Activated CD4-positive, alpha-beta memory T cell treated with anti-CD3 and anti-CD28 coated beads, Interleukin-2, amount 10 ng/mL, durations not matched to agents 7 days and 5 days (primary cell): ENCODE measurements at regions not wholly inside any gene's neighbourhood (a gene's known extent, or its start where the extent isn't known, plus 50 kb on each side); places are given as distances from the start of the nearest gene placed in this dataset.

ENCODE experiments used
- CTCF ChIA-PET: fragments of 350-600 bp; sonication (Branson Sonifier 250); formaldehyde crosslinking; loops from one replicate; lab custom pipeline; 2021; ENCODE audit warnings: antibody characterized with exemption, inconsistent platforms; lab: Charles Lee
- POLR2A ChIA-PET: fragments of 350-600 bp; sonication (Branson Sonifier 250); formaldehyde crosslinking; loops from one replicate; lab custom pipeline; 2021; ENCODE audit warnings: antibody characterized with exemption; lab: Charles Lee
- DNase-seq: peaks from one replicate; pipeline ENCODE4 v3.0.0-alpha.2; 2020
- H3K27ac Mint-ChIP-seq: one replicate; pipeline ENCODE4 v1.8.0; 2021; ENCODE audit warnings: mild to moderate bottlenecking, mixed read lengths
- H3K27me3 Mint-ChIP-seq: one replicate; pipeline ENCODE4 v1.8.0; 2021; ENCODE audit warnings: mixed read lengths
- H3K36me3 Mint-ChIP-seq: one replicate; pipeline ENCODE4 v1.8.0; 2021; ENCODE audit warnings: low read depth, mixed read lengths
- H3K4me1 Mint-ChIP-seq: one replicate; pipeline ENCODE4 v1.8.0; 2021; ENCODE audit warnings: mixed read lengths
- H3K4me3 Mint-ChIP-seq: one replicate; pipeline ENCODE4 v1.8.0; 2021; ENCODE audit warnings: mild to moderate bottlenecking, mixed read lengths
- H3K9me3 Mint-ChIP-seq: one replicate; pipeline ENCODE4 v1.8.0; 2021; ENCODE audit warnings: mixed read lengths

DNA sequence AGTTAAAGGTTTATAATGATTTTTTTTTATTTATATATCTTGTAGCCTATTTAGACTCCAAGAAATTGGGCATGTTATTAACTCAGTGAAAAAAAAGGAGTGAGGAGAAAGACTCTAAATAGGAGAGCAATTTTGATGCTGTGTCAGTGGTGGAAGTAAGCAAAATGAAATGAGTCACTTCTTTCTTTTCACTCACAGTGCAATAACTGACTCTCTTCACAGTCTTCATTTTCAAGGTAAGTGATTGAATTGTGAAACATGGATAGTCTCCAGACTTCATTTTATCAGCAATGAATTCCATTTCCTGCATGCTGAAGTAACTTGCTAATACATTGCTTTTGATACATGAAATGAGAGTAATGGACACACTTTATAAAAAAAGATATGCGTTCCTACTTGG lies 2271.5 kb downstream of the PCDH7 start:
- peaks cover 2% of the 10 kb centered on the region for H3K9me3 Mint-ChIP-seq
- H3K36me3 Mint-ChIP-seq: no peaks in the 10 kb centered on the region
- ChIA-PET POLR2A (no interaction called here), CTCF (no interaction called here)
- H3K4me3 Mint-ChIP-seq: no peak overlapping the region
- no peaks in the 10 kb centered on the region for H3K4me1 Mint-ChIP-seq
- H3K27ac Mint-ChIP-seq: no peak overlapping the region
- no peaks in the 10 kb centered on the region for H3K27me3 Mint-ChIP-seq
- no peak for DNase-seq

DNA sequence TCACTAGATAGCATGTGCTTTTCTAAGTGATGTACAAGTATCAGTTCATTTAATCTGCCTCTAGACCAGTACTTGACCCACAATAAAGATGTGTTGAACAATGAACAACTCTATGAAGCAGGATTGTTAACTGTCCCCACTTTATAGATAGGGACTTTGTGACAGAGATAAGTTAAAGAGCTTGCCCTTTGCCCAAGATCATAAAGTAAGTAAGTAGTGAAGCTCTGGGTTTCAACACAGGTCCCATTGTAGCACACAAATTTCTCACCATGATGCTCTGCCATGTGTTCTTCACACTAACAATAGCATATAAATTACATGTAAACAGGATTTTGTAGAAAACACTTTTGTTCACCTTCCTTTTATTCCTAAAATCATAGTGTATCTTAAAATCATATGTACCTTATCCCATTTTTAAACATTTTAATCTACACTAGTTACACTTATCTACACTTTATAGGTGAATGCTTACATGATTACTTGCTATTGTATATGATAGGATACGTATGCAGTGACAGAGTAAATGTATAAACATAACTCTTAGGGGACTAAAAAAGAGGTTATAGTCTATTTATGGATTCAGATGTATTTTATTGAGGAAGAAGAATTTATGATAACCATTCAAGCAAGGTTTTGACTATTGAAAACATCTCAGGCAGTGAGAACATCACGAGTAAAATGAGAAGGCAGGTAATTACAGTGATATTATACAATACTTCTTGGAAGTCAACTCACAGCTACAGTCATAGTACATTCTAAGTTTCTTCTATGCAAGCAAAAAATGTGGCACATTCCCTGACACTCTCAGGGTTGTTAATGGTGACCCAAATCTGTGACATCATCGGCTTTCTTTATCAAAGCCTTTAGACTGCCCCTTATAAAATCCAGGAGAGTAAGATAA lies 2275.1 kb downstream of the PCDH7 start:
- no peak overlapping the region for H3K4me3 Mint-ChIP-seq
- peaks cover 2% of the 10 kb centered on the region for H3K9me3 Mint-ChIP-seq
- no peaks in the 10 kb centered on the region for H3K36me3 Mint-ChIP-seq
- H3K4me1 Mint-ChIP-seq: no peaks in the 10 kb centered on the region
- no peak for DNase-seq
- POLR2A ChIA-PET: no interaction called here
- CTCF ChIA-PET: no interaction called here
- no peaks in the 10 kb centered on the region for H3K27me3 Mint-ChIP-seq
- no peak overlapping the region for H3K27ac Mint-ChIP-seq

DNA sequence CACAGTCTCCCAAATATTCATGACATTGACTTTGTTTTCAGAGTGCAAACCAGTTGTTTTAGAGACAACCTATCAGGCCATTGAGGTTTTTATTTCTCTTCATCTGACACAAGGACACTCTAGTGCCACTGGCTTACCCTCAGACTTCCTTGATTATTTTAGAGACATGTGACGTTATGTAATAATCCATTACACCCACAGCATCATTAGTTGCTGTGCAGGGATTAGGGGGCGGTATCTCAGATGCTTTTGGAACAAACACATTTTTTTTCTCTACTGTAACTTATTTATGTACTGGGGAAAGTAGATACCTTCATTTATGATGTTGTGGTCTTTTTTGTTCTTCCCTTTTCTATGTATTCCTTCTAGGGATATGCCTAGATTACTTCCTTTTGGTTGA lies 2293.1 kb downstream of the PCDH7 start:
- Mint-ChIP-seq H3K4me1 (no peaks in the 10 kb centered on the region), H3K9me3 (peaks cover 10% of the 10 kb centered on the region), H3K4me3 (no peak overlapping the region), H3K36me3 (no peaks in the 10 kb centered on the region), H3K27me3 (no peaks in the 10 kb centered on the region), H3K27ac (no peak overlapping the region)
- POLR2A ChIA-PET: no interaction called here
- CTCF ChIA-PET: no interaction called here
- DNase-seq: no peak

DNA sequence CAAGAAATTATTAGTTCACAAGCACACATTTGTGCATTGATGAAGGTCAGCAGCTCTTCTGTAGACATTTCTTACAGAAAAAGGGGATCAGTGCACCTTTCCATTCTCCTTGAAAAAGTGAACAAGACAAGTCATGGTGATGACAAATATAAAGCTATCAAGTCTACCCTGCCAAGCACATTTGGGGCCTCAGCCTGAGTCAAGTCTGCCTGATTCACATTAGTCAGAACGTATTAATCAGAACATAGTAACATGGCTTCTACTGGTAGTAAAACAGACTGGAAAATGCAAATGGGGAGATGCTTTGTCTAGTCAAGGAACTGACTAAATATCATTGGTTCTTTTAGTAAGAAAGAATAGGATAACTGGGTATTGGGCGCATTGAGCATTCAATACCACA lies 2305.1 kb downstream of the PCDH7 start:
- Mint-ChIP-seq H3K27me3 (no peaks in the 10 kb centered on the region), H3K4me3 (no peak overlapping the region), H3K27ac (no peak overlapping the region), H3K36me3 (no peaks in the 10 kb centered on the region), H3K9me3 (peaks cover 3% of the 10 kb centered on the region), H3K4me1 (no peaks in the 10 kb centered on the region)
- CTCF ChIA-PET: no interaction called here
- POLR2A ChIA-PET: no interaction called here
- DNase-seq: no peak

DNA sequence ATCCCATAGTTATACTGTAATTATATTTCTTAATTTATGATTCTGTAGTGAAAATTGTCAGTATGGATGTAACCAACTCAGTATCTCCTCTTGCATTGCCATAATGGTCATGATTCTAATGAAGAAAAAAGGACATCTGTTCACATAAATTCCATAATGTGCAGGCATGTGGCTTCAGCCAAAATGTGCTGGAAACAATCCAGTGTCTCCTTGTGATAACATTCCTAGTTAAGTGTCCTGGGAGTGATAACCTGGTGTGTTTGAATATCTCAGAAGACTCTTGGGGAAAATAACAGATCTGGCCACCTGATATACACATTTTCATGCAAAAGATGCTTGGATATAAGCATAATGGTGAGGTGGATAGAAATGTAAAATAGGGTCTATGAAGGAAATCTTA lies 2309.8 kb downstream of the PCDH7 start:
- no peaks in the 10 kb centered on the region for H3K4me1 Mint-ChIP-seq
- H3K27me3 Mint-ChIP-seq: no peaks in the 10 kb centered on the region
- ChIA-PET POLR2A (no interaction called here), CTCF (no interaction called here)
- no peaks in the 10 kb centered on the region for H3K36me3 Mint-ChIP-seq
- peaks cover 3% of the 10 kb centered on the region for H3K9me3 Mint-ChIP-seq
- DNase-seq: no peak
- H3K27ac Mint-ChIP-seq: no peak overlapping the region
- no peak overlapping the region for H3K4me3 Mint-ChIP-seq

DNA sequence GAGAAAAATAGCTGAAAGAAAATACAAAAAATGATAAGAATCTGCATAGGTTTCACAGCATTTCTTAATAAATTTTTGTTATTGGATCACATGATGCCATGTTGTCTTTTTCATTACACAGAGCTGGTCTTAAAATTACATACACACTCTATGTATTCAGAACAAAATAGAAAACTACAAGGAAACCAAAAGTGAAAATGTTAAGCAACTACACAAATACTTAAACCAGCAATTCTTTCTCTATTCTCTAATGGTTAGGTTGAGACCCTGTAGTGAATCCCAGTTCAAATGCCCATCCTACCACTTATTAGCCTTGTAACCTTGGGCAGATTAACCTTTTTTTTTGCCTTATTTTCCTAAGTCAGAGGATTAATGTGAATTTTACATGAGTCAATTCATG lies 2311.2 kb downstream of the PCDH7 start:
- no peaks in the 10 kb centered on the region for H3K4me1 Mint-ChIP-seq
- DNase-seq: no peak
- no peak overlapping the region for H3K4me3 Mint-ChIP-seq
- no peak overlapping the region for H3K27ac Mint-ChIP-seq
- H3K36me3 Mint-ChIP-seq: no peaks in the 10 kb centered on the region
- ChIA-PET CTCF (no interaction called here), POLR2A (no interaction called here)
- peaks cover 3% of the 10 kb centered on the region for H3K9me3 Mint-ChIP-seq
- no peaks in the 10 kb centered on the region for H3K27me3 Mint-ChIP-seq

DNA sequence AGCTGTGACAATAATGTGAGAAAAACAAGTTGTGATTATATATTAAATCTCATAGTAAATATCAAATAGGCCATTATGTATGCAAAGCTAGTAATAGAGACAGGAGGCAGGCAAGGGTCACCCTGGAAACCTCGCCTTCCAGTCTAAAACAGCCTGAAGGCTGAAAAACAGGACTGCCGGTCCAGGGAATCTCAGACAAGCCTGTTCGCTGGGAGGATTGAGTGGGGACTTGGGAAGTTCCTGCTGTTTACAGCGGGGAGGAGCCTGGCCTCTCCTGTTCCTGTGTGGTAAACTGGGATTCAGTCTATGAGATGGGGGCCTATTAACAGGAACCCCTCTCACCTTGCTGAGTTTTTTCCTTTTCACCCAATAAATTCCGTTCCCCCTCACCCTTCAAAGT lies 2317.3 kb downstream of the PCDH7 start:
- no peaks in the 10 kb centered on the region for H3K9me3 Mint-ChIP-seq
- H3K4me3 Mint-ChIP-seq: no peak overlapping the region
- ChIA-PET CTCF (no interaction called here), POLR2A (no interaction called here)
- H3K36me3 Mint-ChIP-seq: no peaks in the 10 kb centered on the region
- H3K4me1 Mint-ChIP-seq: no peaks in the 10 kb centered on the region
- H3K27ac Mint-ChIP-seq: no peak overlapping the region
- no peaks in the 10 kb centered on the region for H3K27me3 Mint-ChIP-seq
- DNase-seq: no peak

DNA sequence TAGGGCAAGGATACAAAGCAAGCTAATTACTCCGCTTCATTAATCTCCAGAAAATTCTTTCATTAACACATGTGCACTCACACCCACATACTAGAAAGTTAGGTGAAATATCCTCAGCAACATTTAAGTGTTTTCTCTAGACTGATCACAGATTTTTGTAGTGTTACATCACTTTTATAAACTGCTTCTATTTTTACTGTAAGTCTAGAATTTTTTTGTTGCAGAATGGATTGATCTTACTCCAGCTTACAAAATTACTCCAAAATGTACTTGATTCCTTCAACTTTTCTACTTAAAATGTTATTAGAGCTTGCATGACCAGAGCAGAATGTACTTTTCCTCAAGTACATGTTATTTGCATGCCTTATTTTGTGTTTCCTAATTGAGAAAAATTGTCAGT lies 2325.2 kb downstream of the PCDH7 start:
- no peak overlapping the region for H3K4me3 Mint-ChIP-seq
- POLR2A ChIA-PET: no interaction called here
- CTCF ChIA-PET: no interaction called here

DNA sequence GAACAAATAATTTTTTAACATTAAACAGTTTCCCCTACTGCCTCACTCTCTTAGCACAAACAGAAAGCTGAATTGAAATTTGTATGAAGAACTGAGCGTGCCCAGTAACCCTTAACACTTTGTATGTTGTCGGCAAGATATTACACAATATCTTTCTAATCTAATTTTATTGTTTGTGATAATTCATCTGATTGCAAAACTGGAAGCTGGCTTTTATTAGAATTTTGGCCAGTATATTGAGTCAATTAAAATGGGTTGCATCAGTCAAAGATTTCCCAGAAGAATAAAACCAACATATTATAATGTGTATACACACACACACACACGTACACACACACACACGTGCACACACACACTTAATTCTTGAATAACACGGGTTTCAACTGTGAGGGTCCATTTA lies 2332.1 kb downstream of the PCDH7 start:
- CTCF ChIA-PET: no interaction called here
- H3K9me3 Mint-ChIP-seq: peaks cover 6% of the 10 kb centered on the region
- no peaks in the 10 kb centered on the region for H3K4me1 Mint-ChIP-seq
- H3K27me3 Mint-ChIP-seq: no peaks in the 10 kb centered on the region
- POLR2A ChIA-PET: no interaction called here
- no peak overlapping the region for H3K27ac Mint-ChIP-seq
- DNase-seq: no peak
- H3K36me3 Mint-ChIP-seq: no peaks in the 10 kb centered on the region
- H3K4me3 Mint-ChIP-seq: no peak overlapping the region

More for the DNA sequence above, 2325.2 kb downstream of the PCDH7 start:
- H3K36me3 Mint-ChIP-seq: no peaks in the 10 kb centered on the region
- H3K9me3 Mint-ChIP-seq: peaks cover 9% of the 10 kb centered on the region
- DNase-seq: no peak
- no peak overlapping the region for H3K27ac Mint-ChIP-seq
- no peaks in the 10 kb centered on the region for H3K4me1 Mint-ChIP-seq
- no peaks in the 10 kb centered on the region for H3K27me3 Mint-ChIP-seq

DNA sequence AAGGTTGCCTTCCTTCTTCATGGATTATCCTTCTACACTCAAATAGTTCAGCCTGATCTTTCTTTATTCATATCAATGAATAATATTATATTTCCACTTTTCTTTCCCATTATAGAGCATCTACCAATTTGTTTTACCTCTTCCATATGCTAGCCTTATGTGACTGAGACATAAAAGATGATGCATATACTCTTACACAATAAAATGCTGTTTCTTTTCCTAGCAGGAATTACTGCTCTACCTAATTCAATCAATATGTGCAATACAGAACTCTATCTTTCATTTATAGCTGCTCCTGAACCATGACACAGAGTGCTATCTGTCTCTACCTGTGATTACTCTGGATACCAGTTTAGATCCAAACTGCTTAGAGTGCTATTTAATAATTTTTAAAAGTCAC lies 2334.0 kb downstream of the PCDH7 start:
- DNase-seq: no peak
- Mint-ChIP-seq H3K4me3 (no peak overlapping the region), H3K9me3 (no peaks in the 10 kb centered on the region), H3K4me1 (no peaks in the 10 kb centered on the region), H3K27ac (no peak overlapping the region), H3K36me3 (no peaks in the 10 kb centered on the region), H3K27me3 (no peaks in the 10 kb centered on the region)
- CTCF ChIA-PET: no interaction called here
- POLR2A ChIA-PET: no interaction called here

DNA sequence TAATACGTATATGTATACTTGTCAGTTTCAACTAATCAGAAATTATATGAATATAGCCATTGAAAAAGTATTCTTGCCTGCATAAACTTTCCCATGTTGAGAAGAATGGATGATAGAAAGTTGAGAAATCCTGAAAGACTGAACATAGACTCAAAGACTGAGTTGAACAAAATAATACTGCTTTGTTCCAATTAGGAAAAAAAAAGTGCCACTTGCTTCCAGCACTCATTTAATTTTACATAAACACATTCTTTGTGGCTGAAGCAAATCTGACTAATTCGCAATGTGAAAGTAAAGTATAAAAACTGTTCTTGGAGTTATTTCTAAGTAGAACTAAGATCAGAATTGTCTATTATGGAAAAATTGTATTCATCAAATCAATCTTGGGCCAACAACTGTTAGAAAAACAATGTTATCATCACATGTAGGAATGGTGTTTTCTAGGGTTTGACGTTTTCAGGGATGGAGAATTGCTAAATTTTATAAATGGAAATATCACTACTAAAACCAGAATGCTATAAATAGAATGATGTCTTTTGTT lies 2334.6 kb downstream of the PCDH7 start:
- ChIA-PET POLR2A (no interaction called here), CTCF (no interaction called here)
- Mint-ChIP-seq H3K27me3 (no peaks in the 10 kb centered on the region), H3K27ac (no peak overlapping the region), H3K4me3 (no peak overlapping the region), H3K36me3 (no peaks in the 10 kb centered on the region), H3K9me3 (no peaks in the 10 kb centered on the region), H3K4me1 (no peaks in the 10 kb centered on the region)
- DNase-seq: no peak

DNA sequence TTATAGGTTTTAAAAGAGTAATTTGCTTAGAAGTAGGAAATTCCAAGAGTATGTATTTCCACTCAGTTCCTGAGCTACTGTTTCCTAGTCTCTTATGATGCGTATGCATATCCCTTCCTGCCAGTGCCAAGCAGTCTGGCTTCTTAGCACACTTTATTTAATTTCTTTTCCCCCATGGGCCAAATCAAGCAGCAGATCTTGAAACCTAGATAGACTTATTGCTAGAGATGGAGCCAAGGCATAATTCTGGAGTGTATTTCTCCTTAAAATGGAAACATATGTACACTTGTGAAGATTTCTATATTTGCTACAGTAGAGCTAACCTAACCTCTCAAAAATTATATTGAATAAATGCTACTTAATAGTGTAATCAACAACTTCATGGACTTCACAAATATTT lies 2337.6 kb downstream of the PCDH7 start:
- DNase-seq: no peak
- ChIA-PET CTCF (no interaction called here), POLR2A (no interaction called here)
- H3K27me3 Mint-ChIP-seq: no peaks in the 10 kb centered on the region
- H3K4me3 Mint-ChIP-seq: no peak overlapping the region
- H3K36me3 Mint-ChIP-seq: no peaks in the 10 kb centered on the region
- no peaks in the 10 kb centered on the region for H3K4me1 Mint-ChIP-seq
- H3K9me3 Mint-ChIP-seq: no peaks in the 10 kb centered on the region
- no peak overlapping the region for H3K27ac Mint-ChIP-seq

DNA sequence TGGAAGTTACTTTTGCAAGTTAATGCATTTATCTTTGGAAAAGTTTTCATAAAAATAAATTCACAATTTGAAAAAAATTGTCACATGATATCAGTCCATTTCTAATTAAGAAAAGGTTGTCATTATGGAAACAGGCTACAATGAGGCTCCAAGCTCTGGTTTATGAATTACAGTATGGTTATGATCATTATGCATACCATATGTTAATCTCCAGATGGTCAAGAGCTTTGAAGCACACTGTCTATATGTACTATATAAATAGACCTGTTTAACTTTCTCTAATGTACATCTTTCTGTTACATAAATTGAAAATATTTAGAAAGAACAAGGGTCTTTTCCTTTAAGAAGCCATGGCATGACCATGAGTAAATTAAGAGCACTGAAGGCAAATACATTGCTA lies 2338.8 kb downstream of the PCDH7 start:
- Mint-ChIP-seq H3K9me3 (no peaks in the 10 kb centered on the region), H3K27ac (no peak overlapping the region), H3K27me3 (no peaks in the 10 kb centered on the region), H3K4me3 (no peak overlapping the region), H3K36me3 (no peaks in the 10 kb centered on the region), H3K4me1 (no peaks in the 10 kb centered on the region)
- ChIA-PET POLR2A (no interaction called here), CTCF (no interaction called here)
- DNase-seq: no peak
